Activated naive CD8-positive, alpha-beta T cell treated with anti-CD3 and anti-CD28 coated beads for 36 hours (primary cell): ENCODE measurements at regions not wholly inside any gene's neighbourhood (a gene's known extent, or its start where the extent isn't known, plus 50 kb on each side); places are given as distances from the start of the nearest gene placed in this dataset.

Experiments used
- DNase-seq: peaks from one replicate; pipeline ENCODE4 v3.0.0; 2021
- H3K27ac Mint-ChIP-seq: one replicate; pipeline ENCODE4 v1.8.0; 2022; ENCODE audit warnings: mild to moderate bottlenecking, moderate library complexity, mixed read lengths
- H3K27me3 Mint-ChIP-seq: one replicate; pipeline ENCODE4 v1.8.0; 2022; ENCODE audit warnings: mild to moderate bottlenecking, mixed read lengths
- H3K36me3 Mint-ChIP-seq: one replicate; pipeline ENCODE4 v1.8.0; 2021; ENCODE audit warnings: mild to moderate bottlenecking, mixed read lengths
- H3K4me1 Mint-ChIP-seq: one replicate; pipeline ENCODE4 v1.8.0; 2021; ENCODE audit warnings: mixed read lengths
- H3K4me3 Mint-ChIP-seq: one replicate; pipeline ENCODE4 v1.8.0; 2022; ENCODE audit warnings: mild to moderate bottlenecking, moderate library complexity, mixed read lengths
- H3K9me3 Mint-ChIP-seq: one replicate; pipeline ENCODE4 v1.8.0; 2022; ENCODE audit warnings: mixed read lengths

GRCh38 chr13:61857198-61857597 is 441.5 kb upstream of the PCDH20 start:
- Mint-ChIP-seq H3K36me3 (no peaks in the 10 kb centered on the region), H3K4me1 (no peaks in the 10 kb centered on the region), H3K4me3 (no peak overlapping the region), H3K27ac (no peak overlapping the region), H3K9me3 (no peaks in the 10 kb centered on the region), H3K27me3 (no peaks in the 10 kb centered on the region)
- no peak for DNase-seq

- no peaks in the 10 kb centered on the region for H3K36me3 Mint-ChIP-seq
- DNase-seq: no peak
- no peaks in the 10 kb centered on the region for H3K27me3 Mint-ChIP-seq
- no peak overlapping the region for H3K27ac Mint-ChIP-seq
- no peaks in the 10 kb centered on the region for H3K9me3 Mint-ChIP-seq
- no peaks in the 10 kb centered on the region for H3K4me1 Mint-ChIP-seq
- H3K4me3 Mint-ChIP-seq: no peak overlapping the region
Measured at GRCh38 chr13:61852116-61852619, 436.5 kb upstream of the PCDH20 start.

- no peaks in the 10 kb centered on the region for H3K36me3 Mint-ChIP-seq
Measured at GRCh38 chr13:61850794-61851193, 435.1 kb upstream of the PCDH20 start.

GRCh38 chr13:61838568-61838967 is 422.9 kb upstream of the PCDH20 start:
- no peak overlapping the region for H3K27ac Mint-ChIP-seq
- no peak overlapping the region for H3K4me3 Mint-ChIP-seq
- H3K36me3 Mint-ChIP-seq: no peaks in the 10 kb centered on the region
- H3K9me3 Mint-ChIP-seq: peaks cover 1% of the 10 kb centered on the region
- no peaks in the 10 kb centered on the region for H3K27me3 Mint-ChIP-seq
- DNase-seq: no peak
- H3K4me1 Mint-ChIP-seq: no peaks in the 10 kb centered on the region

More at GRCh38 chr13:61850794-61851193, 435.1 kb upstream of the PCDH20 start:
- H3K9me3 Mint-ChIP-seq: no peaks in the 10 kb centered on the region
- H3K4me1 Mint-ChIP-seq: no peaks in the 10 kb centered on the region
- no peaks in the 10 kb centered on the region for H3K27me3 Mint-ChIP-seq
- no peak overlapping the region for H3K4me3 Mint-ChIP-seq
- H3K27ac Mint-ChIP-seq: no peak overlapping the region
- DNase-seq: no peak

- Mint-ChIP-seq H3K4me3 (no peak overlapping the region), H3K27me3 (no peaks in the 10 kb centered on the region), H3K4me1 (no peaks in the 10 kb centered on the region), H3K36me3 (no peaks in the 10 kb centered on the region), H3K9me3 (peaks cover 9% of the 10 kb centered on the region), H3K27ac (no peak overlapping the region)
- DNase-seq: no peak
Measured at GRCh38 chr13:61833228-61833627, 417.6 kb upstream of the PCDH20 start.

GRCh38 chr13:61831026-61831425 is 415.4 kb upstream of the PCDH20 start:
- Mint-ChIP-seq H3K27me3 (no peaks in the 10 kb centered on the region), H3K27ac (no peak overlapping the region), H3K36me3 (no peaks in the 10 kb centered on the region), H3K4me1 (no peaks in the 10 kb centered on the region), H3K4me3 (no peak overlapping the region), H3K9me3 (peaks cover 14% of the 10 kb centered on the region)
- no peak for DNase-seq

GRCh38 chr13:61830475-61830874 is 414.8 kb upstream of the PCDH20 start:
- DNase-seq: no peak
- H3K4me3 Mint-ChIP-seq: no peak overlapping the region
- peaks cover 15% of the 10 kb centered on the region for H3K9me3 Mint-ChIP-seq
- H3K4me1 Mint-ChIP-seq: no peaks in the 10 kb centered on the region
- H3K27me3 Mint-ChIP-seq: no peaks in the 10 kb centered on the region
- H3K36me3 Mint-ChIP-seq: no peaks in the 10 kb centered on the region
- no peak overlapping the region for H3K27ac Mint-ChIP-seq

- H3K9me3 Mint-ChIP-seq: peaks cover 11% of the 10 kb centered on the region
- H3K4me1 Mint-ChIP-seq: no peaks in the 10 kb centered on the region
- no peaks in the 10 kb centered on the region for H3K36me3 Mint-ChIP-seq
- no peaks in the 10 kb centered on the region for H3K27me3 Mint-ChIP-seq
- DNase-seq: no peak
- H3K27ac Mint-ChIP-seq: no peak overlapping the region
- H3K4me3 Mint-ChIP-seq: no peak overlapping the region
Measured at GRCh38 chr13:61824168-61824567, 408.5 kb upstream of the PCDH20 start.

- H3K36me3 Mint-ChIP-seq: no peaks in the 10 kb centered on the region
- no peak overlapping the region for H3K4me3 Mint-ChIP-seq
- H3K27ac Mint-ChIP-seq: no peak overlapping the region
- no peaks in the 10 kb centered on the region for H3K27me3 Mint-ChIP-seq
- no peak for DNase-seq
- H3K4me1 Mint-ChIP-seq: no peaks in the 10 kb centered on the region
- peaks cover 11% of the 10 kb centered on the region for H3K9me3 Mint-ChIP-seq
Measured at GRCh38 chr13:61812286-61812685, 396.6 kb upstream of the PCDH20 start.

GRCh38 chr13:61810065-61810464 is 394.4 kb upstream of the PCDH20 start:
- Mint-ChIP-seq H3K36me3 (no peaks in the 10 kb centered on the region), H3K27me3 (no peaks in the 10 kb centered on the region), H3K4me1 (no peaks in the 10 kb centered on the region), H3K27ac (no peak overlapping the region), H3K9me3 (peaks cover 10% of the 10 kb centered on the region), H3K4me3 (no peak overlapping the region)
- no peak for DNase-seq

- H3K4me1 Mint-ChIP-seq: no peaks in the 10 kb centered on the region
- H3K9me3 Mint-ChIP-seq: no peaks in the 10 kb centered on the region
- no peak overlapping the region for H3K4me3 Mint-ChIP-seq
- H3K36me3 Mint-ChIP-seq: no peaks in the 10 kb centered on the region
- DNase-seq: no peak
- H3K27me3 Mint-ChIP-seq: no peaks in the 10 kb centered on the region
- H3K27ac Mint-ChIP-seq: no peak overlapping the region
Measured at GRCh38 chr13:61797397-61797796, 381.7 kb upstream of the PCDH20 start.

- Mint-ChIP-seq H3K27ac (no peak overlapping the region), H3K4me1 (no peaks in the 10 kb centered on the region), H3K27me3 (no peaks in the 10 kb centered on the region), H3K4me3 (no peak overlapping the region), H3K36me3 (no peaks in the 10 kb centered on the region), H3K9me3 (no peaks in the 10 kb centered on the region)
- DNase-seq: no peak
Measured at GRCh38 chr13:61795580-61795979, 379.9 kb upstream of the PCDH20 start.

- H3K4me3 Mint-ChIP-seq: no peak overlapping the region
- no peaks in the 10 kb centered on the region for H3K36me3 Mint-ChIP-seq
- no peaks in the 10 kb centered on the region for H3K27me3 Mint-ChIP-seq
- H3K4me1 Mint-ChIP-seq: no peaks in the 10 kb centered on the region
- DNase-seq: no peak
- no peak overlapping the region for H3K27ac Mint-ChIP-seq
- H3K9me3 Mint-ChIP-seq: peaks cover 9% of the 10 kb centered on the region
Measured at GRCh38 chr13:61779456-61779855, 363.8 kb upstream of the PCDH20 start.

GRCh38 chr13:61778531-61778930 is 362.9 kb upstream of the PCDH20 start:
- Mint-ChIP-seq H3K4me1 (no peaks in the 10 kb centered on the region), H3K27me3 (no peaks in the 10 kb centered on the region), H3K36me3 (no peaks in the 10 kb centered on the region), H3K27ac (no peak overlapping the region), H3K9me3 (peaks cover 9% of the 10 kb centered on the region), H3K4me3 (no peak overlapping the region)
- DNase-seq: no peak

GRCh38 chr13:61777899-61778298 is 362.2 kb upstream of the PCDH20 start:
- Mint-ChIP-seq H3K36me3 (no peaks in the 10 kb centered on the region), H3K9me3 (peaks cover 9% of the 10 kb centered on the region), H3K27ac (no peak overlapping the region), H3K4me1 (no peaks in the 10 kb centered on the region), H3K27me3 (no peaks in the 10 kb centered on the region), H3K4me3 (no peak overlapping the region)
- no peak for DNase-seq

GRCh38 chr13:61777271-61777670 is 361.6 kb upstream of the PCDH20 start:
- H3K36me3 Mint-ChIP-seq: no peaks in the 10 kb centered on the region
- H3K4me3 Mint-ChIP-seq: no peak overlapping the region
- no peaks in the 10 kb centered on the region for H3K27me3 Mint-ChIP-seq
- DNase-seq: no peak
- peaks cover 7% of the 10 kb centered on the region for H3K9me3 Mint-ChIP-seq
- no peak overlapping the region for H3K27ac Mint-ChIP-seq
- no peaks in the 10 kb centered on the region for H3K4me1 Mint-ChIP-seq

- no peaks in the 10 kb centered on the region for H3K36me3 Mint-ChIP-seq
- DNase-seq: no peak
- H3K4me1 Mint-ChIP-seq: no peaks in the 10 kb centered on the region
- H3K27ac Mint-ChIP-seq: no peak overlapping the region
- no peak overlapping the region for H3K4me3 Mint-ChIP-seq
- H3K9me3 Mint-ChIP-seq: peaks cover 12% of the 10 kb centered on the region
- no peaks in the 10 kb centered on the region for H3K27me3 Mint-ChIP-seq
Measured at GRCh38 chr13:61774903-61775302, 359.3 kb upstream of the PCDH20 start.
